IMR-90 (cell line): ENCODE measurements at regions not wholly inside any gene's neighbourhood (a gene's known extent, or its start where the extent isn't known, plus 50 kb on each side); places are given as distances from the start of the nearest gene placed in this dataset.

Experiments
- ATAC-seq: fragments of 200-7000 bp; cut with Tn5 transposase; 2 replicates; pipeline ENCODE4 v1.9.1; 2020; ENCODE audit warnings: low read depth, mild to moderate bottlenecking, moderate library complexity
- BruUV-seq: library from RNA; stranded (reverse); fragments of 400-500 nt; replicated peaks from 2 replicates; lab custom pipeline; 2021; lab: Mats Ljungman, UMichigan
- CTCF ChIA-PET: fragments of 300-600 bp; formaldehyde crosslinking; extraction: SDS; loops from one replicate; lab custom pipeline; 2021; ENCODE audit warnings: antibody characterized with exemption; lab: Yijun Ruan, JAX
- POLR2A ChIA-PET: fragments of 300-600 bp; sonication (Branson Sonifier 250); formaldehyde crosslinking; loops from one replicate; lab custom pipeline; 2022; ENCODE audit warnings: antibody characterized with exemption; ENCODE audit not compliant: unreplicated experiment; lab: Charles Lee
- DNase-seq: peaks from one replicate; pipeline ENCODE4 v3.0.0; 2013
- H2AFZ ChIP-seq: replicated peaks from 2 replicates; pipeline ENCODE3; 2013; ENCODE audit warnings: low read length, mild to moderate bottlenecking; ENCODE audit not compliant: poor library complexity
- H2AK5ac ChIP-seq: 2 replicates; pipeline ENCODE4 v1.6.1; 2013; ENCODE audit warnings: low read depth, low read length, inconsistent platforms
- H2AK9ac ChIP-seq: replicated peaks from 2 replicates; pipeline ENCODE3; 2013; ENCODE audit warnings: mild to moderate bottlenecking, low read depth, low read length, moderate library complexity; ENCODE audit not compliant: poor library complexity
- H2BK120ac ChIP-seq: 2 replicates; pipeline ENCODE4 v1.6.1; 2013; ENCODE audit warnings: low read depth, low read length, inconsistent platforms
- H2BK15ac ChIP-seq: 3 replicates; pipeline ENCODE4 v1.6.1; 2013; ENCODE audit warnings: low read depth, low read length, inconsistent platforms
- H2BK20ac ChIP-seq: 2 replicates; pipeline ENCODE4 v1.6.1; 2013; ENCODE audit warnings: low read depth, mild to moderate bottlenecking, inconsistent platforms, low read length, moderate library complexity
- H2BK5ac ChIP-seq: 2 replicates; pipeline ENCODE4 v1.6.1; 2013; ENCODE audit warnings: mild to moderate bottlenecking, low read depth, low read length, inconsistent platforms; ENCODE audit not compliant: poor library complexity, severe bottlenecking
- H3K14ac ChIP-seq: replicated peaks from 2 replicates; pipeline ENCODE4 v1.6.1; 2013; ENCODE audit warnings: low read depth, low read length, inconsistent platforms
- H3K18ac ChIP-seq: 2 replicates; pipeline ENCODE4 v1.6.1; 2013; ENCODE audit warnings: low read depth, low read length, control low read depth
- H3K23ac ChIP-seq: 2 replicates; pipeline ENCODE4 v1.6.1; 2013; ENCODE audit warnings: low read depth, low read length, inconsistent platforms
- H3K27ac ChIP-seq: 2 replicates; pipeline ENCODE4 v1.5.1; 2013; ENCODE audit warnings: mild to moderate bottlenecking, control low read depth, low read length; ENCODE audit not compliant: insufficient read depth
- H3K27me3 ChIP-seq: 2 replicates; pipeline ENCODE4 v1.6.1; 2013; ENCODE audit warnings: low read length; ENCODE audit not compliant: control insufficient read depth, insufficient read depth
- H3K36me3 ChIP-seq: 2 replicates; pipeline ENCODE4 v1.6.1; 2013; ENCODE audit warnings: low read length, mixed read lengths; ENCODE audit not compliant: control insufficient read depth, insufficient read depth
- H3K4ac ChIP-seq: 2 replicates; pipeline ENCODE4 v1.6.1; 2013; ENCODE audit warnings: low read depth, low read length, inconsistent platforms
- H3K4me1 ChIP-seq: 2 replicates; pipeline ENCODE4 v1.6.1; 2013; ENCODE audit warnings: low read length, mixed read lengths; ENCODE audit not compliant: control insufficient read depth, insufficient read depth
- H3K4me2 ChIP-seq: 2 replicates; pipeline ENCODE4 v1.6.1; 2013; ENCODE audit warnings: low read depth, mild to moderate bottlenecking, control low read depth, low read length, moderate library complexity
- H3K4me3 ChIP-seq: 2 replicates; pipeline ENCODE4 v1.5.1; 2013; ENCODE audit warnings: low read depth, mild to moderate bottlenecking, control low read depth, low read length, moderate library complexity; ENCODE audit not compliant: insufficient read depth
- H3K56ac ChIP-seq: 2 replicates; pipeline ENCODE4 v1.6.1; 2013; ENCODE audit warnings: low read length, inconsistent platforms; ENCODE audit not compliant: insufficient read depth; ENCODE audit errors: extremely low read depth
- H3K79me1 ChIP-seq, 2 experiments: 2 replicates each; pipeline ENCODE4 v1.6.1; 2013; ENCODE audit warnings: low read length in 2 of 2, inconsistent platforms in 1 of 2, low read depth in 1 of 2
- H3K9ac ChIP-seq: 2 replicates; pipeline ENCODE4 v1.6.1; 2013; ENCODE audit warnings: low read depth, low read length, control low read depth
- H3K9me1 ChIP-seq: 2 replicates; pipeline ENCODE4 v1.6.1; 2013; ENCODE audit warnings: low read length, inconsistent platforms; ENCODE audit not compliant: insufficient read depth
- H3K9me3 ChIP-seq: 2 replicates; pipeline ENCODE4 v1.6.1; 2013; ENCODE audit warnings: low read length; ENCODE audit not compliant: control insufficient read depth, insufficient read depth
- H4K20me1 ChIP-seq: 2 replicates; pipeline ENCODE4 v1.6.1; 2013; ENCODE audit warnings: low read length, inconsistent platforms; ENCODE audit not compliant: insufficient read depth
- H4K5ac ChIP-seq: 2 replicates; pipeline ENCODE4 v1.6.1; 2013; ENCODE audit warnings: mild to moderate bottlenecking, low read depth, low read length, control low read depth
- H4K8ac ChIP-seq, 2 experiments: 2 replicates each; pipeline ENCODE4 v1.6.1; 2013; ENCODE audit warnings: low read depth in 2 of 2, low read length in 2 of 2, control low read depth in 1 of 2, inconsistent platforms in 1 of 2
- H4K91ac ChIP-seq: 2 replicates; pipeline ENCODE4 v1.6.1; 2013; ENCODE audit warnings: low read depth, low read length, inconsistent platforms; ENCODE audit not compliant: insufficient read depth
- MAFK ChIP-seq: IDR thresholded peaks from 2 replicates; pipeline ENCODE4 v1.6.1; 2012; ENCODE audit warnings: low read depth, low read length, improper control_type of control experiment
- NFE2L2 ChIP-seq: fragments of 150-350 bp; IDR thresholded peaks from 2 replicates; pipeline ENCODE4 v1.6.1; 2016; ENCODE audit warnings: low read depth, mild to moderate bottlenecking, low read length
- WGBS, 2 experiments: methylation state at CpG; one replicate each; pipeline versions ENCODE4 v1.1.5 to v1.1.7; 2013; ENCODE audit warnings: missing lambda C conversion rate in 2 of 2; ENCODE audit not compliant: insufficient read length in 1 of 2; ENCODE audit errors: extremely low coverage in 2 of 2; 5-methylcytosine and 5-hydroxymethylcytosine counted together
- dilution Hi-C: fragments of 300-500 bp; cut with HindIII; formaldehyde crosslinking; loops from one replicate; pipeline ENCODE4 v1.14.3; 2018; ENCODE audit warnings: low sequenced_read_pairs; ENCODE audit not compliant: unreplicated experiment
- in situ Hi-C: fragments of 300-500 bp; cut with MboI; formaldehyde crosslinking; loops from 3 replicates; pipeline ENCODE4 v1.14.3; 2019; ENCODE audit warnings: low sequenced_read_pairs, inconsistent platforms, mixed read lengths
- intact Hi-C: fragments of 100-400 bp; cut with micrococcal nuclease; formaldehyde crosslinking; loops from 2 replicates; pipeline ENCODE4 v1.10.0; 2022

GRCh38 chr1:87841332-87841731 is 512.7 kb downstream of the LMO4 start:
- H3K9ac ChIP-seq: no peak overlapping the region
- H4K91ac ChIP-seq: no peak overlapping the region
- no peak overlapping the region for H2BK5ac ChIP-seq
- H3K23ac ChIP-seq: no peak overlapping the region
- no peaks in the 10 kb centered on the region for H3K79me1 ChIP-seq
- H3K56ac ChIP-seq: no peak overlapping the region
- no peak overlapping the region for H2BK120ac ChIP-seq
- no peak overlapping the region for H4K8ac ChIP-seq
- H2BK20ac ChIP-seq: no peak overlapping the region
- H3K27me3 ChIP-seq: no peaks in the 10 kb centered on the region
- H2BK15ac ChIP-seq: no peak overlapping the region
- no peak overlapping the region for H3K4me3 ChIP-seq
- no peak for DNase-seq
- no peak overlapping the region for H2AK5ac ChIP-seq
- no peak overlapping the region for H3K4ac ChIP-seq
- ChIA-PET POLR2A (no interaction called here), CTCF (interaction anchor here (0.8 kb wide), 1 partner anchor 13 kb away, joined by 3 read pairs; no protein-coding TSS in a partner anchor)
- intact Hi-C loops: no loop called here
- H4K5ac ChIP-seq: no peak overlapping the region
- H3K4me2 ChIP-seq: no peak overlapping the region
- no peak overlapping the region for H3K18ac ChIP-seq
- H3K36me3 ChIP-seq: no peaks in the 10 kb centered on the region
- ATAC-seq: no peak
- in situ Hi-C loops: no loop called here
- no TSS peak for BruUV-seq
- no peak overlapping the region for H3K27ac ChIP-seq
- H2AK9ac ChIP-seq: no peak overlapping the region
- TF ChIP-seq NFE2L2 (no peak), MAFK (peak; percentile 73)
- no CpG with 5 or more reads among the region's 1 CpG for WGBS, 2 experiments
- no peaks in the 10 kb centered on the region for H4K20me1 ChIP-seq
- H3K9me3 ChIP-seq: no peaks in the 10 kb centered on the region
- dilution Hi-C loops: no loop called here
- no peaks in the 10 kb centered on the region; the same call in 1 of the 2 replicates for H3K4me1 ChIP-seq
- H2AFZ ChIP-seq: no peak overlapping the region
- no peaks in the 10 kb centered on the region for H3K9me1 ChIP-seq
- H3K14ac ChIP-seq: no peak overlapping the region
